HG03457 (cell line): ENCODE measurements at regions not wholly inside any gene's neighbourhood (a gene's known extent, or its start where the extent isn't known, plus 50 kb on each side); places are given as distances from the start of the nearest gene placed in this dataset.
"Not testable (repeated sequence)": the region's sequence is repeated elsewhere in the genome, so short reads cannot be mapped to it uniquely, and the experiment has no call there.

Experiments
- ATAC-seq: cut with Tn5 transposase; IDR thresholded peaks from one replicate; pipeline ENCODE4 v1.9.1; 2021; ENCODE audit warnings: moderate number of reproducible peaks; ENCODE audit not compliant: unreplicated experiment

GRCh38 chr14:49159081-49159480, 427.1 kb downstream of the RPS29 start:
- no peak for ATAC-seq

- no peak for ATAC-seq
Observed at GRCh38 chr14:49139593-49139992, 446.6 kb downstream of the RPS29 start.

- ATAC-seq = no peak
Observed at GRCh38 chr14:49134940-49135339, 451.2 kb downstream of the RPS29 start.

- no peak for ATAC-seq
Observed at GRCh38 chr14:49121246-49121645, 464.9 kb downstream of the RPS29 start.

GRCh38 chr14:49114161-49114893, 471.9 kb downstream of the RPS29 start:
- no peak for ATAC-seq

- no peak for ATAC-seq
Observed at GRCh38 chr14:49106741-49107667, 479.2 kb downstream of the RPS29 start.

GRCh38 chr14:49105956-49106355, 480.2 kb downstream of the RPS29 start:
- ATAC-seq = no peak

GRCh38 chr14:49105512-49105911, 480.7 kb downstream of the RPS29 start:
- no peak for ATAC-seq

- ATAC-seq = no peak
Observed at GRCh38 chr14:49092345-49092744, 493.8 kb downstream of the RPS29 start.

- ATAC-seq = no peak
Observed at GRCh38 chr14:49089107-49089506, 497.1 kb downstream of the RPS29 start.

GRCh38 chr14:49073292-49073691, 512.9 kb downstream of the RPS29 start:
- ATAC-seq = not testable (repeated sequence)

- no peak for ATAC-seq
Observed at GRCh38 chr14:49058511-49058910, 527.7 kb downstream of the RPS29 start.

GRCh38 chr14:49057838-49058510, 528.2 kb downstream of the RPS29 start:
- no peak for ATAC-seq

GRCh38 chr14:49056021-49056420, 530.2 kb downstream of the RPS29 start:
- no peak for ATAC-seq

GRCh38 chr14:49052521-49052920, 533.7 kb downstream of the RPS29 start:
- ATAC-seq = no peak

GRCh38 chr14:49051328-49052060, 534.7 kb downstream of the RPS29 start:
- no peak for ATAC-seq

GRCh38 chr14:49050822-49051221, 535.4 kb downstream of the RPS29 start:
- no peak for ATAC-seq

GRCh38 chr14:49049711-49050110, 536.5 kb downstream of the RPS29 start:
- no peak for ATAC-seq

GRCh38 chr14:49044981-49045380, 541.2 kb downstream of the RPS29 start:
- ATAC-seq = no peak

- no peak for ATAC-seq
Observed at GRCh38 chr14:49036984-49037516, 549.1 kb downstream of the RPS29 start.

GRCh38 chr14:49036266-49036665, 549.9 kb downstream of the RPS29 start:
- ATAC-seq = no peak
